PC-9 (cell line): ENCODE measurements at regions not wholly inside any gene's neighbourhood (a gene's known extent, or its start where the extent isn't known, plus 50 kb on each side); places are given as distances from the start of the nearest gene placed in this dataset.

ENCODE experiments used
- BruUV-seq: library from RNA; stranded (reverse); fragments of 400-500 nt; replicated peaks from 2 replicates; lab custom pipeline; 2021; lab: Mats Ljungman, UMichigan
- CTCF ChIA-PET: fragments of 300-600 bp; sonication (Branson Sonifier 250); formaldehyde crosslinking; loops from one replicate; lab custom pipeline; 2022; ENCODE audit warnings: antibody characterized with exemption; lab: Charles Lee
- POLR2A ChIA-PET: fragments of 300-600 bp; sonication (Branson Sonifier 250); formaldehyde crosslinking; loops from one replicate; lab custom pipeline; 2022; ENCODE audit warnings: antibody characterized with exemption; ENCODE audit not compliant: unreplicated experiment; lab: Charles Lee
- DNase-seq, 2 experiments: peaks; one replicate each; pipeline versions ENCODE4 v3.0.0 to v3.0.0-alpha.2; 2015 to 2022; ENCODE audit warnings: mixed read lengths in 1 of 2
- H2AFZ ChIP-seq: fragments of 200-600 bp; sonication (generic); 2 replicates; pipeline ENCODE4 v1.8.1; 2017; ENCODE audit warnings: antibody characterized with exemption
- H3F3A ChIP-seq: fragments of 200-600 bp; sonication (generic); 2 replicates; pipeline ENCODE4 v1.8.1; 2017; ENCODE audit warnings: antibody characterized with exemption, mild to moderate bottlenecking, low read depth; ENCODE audit not compliant: insufficient read depth
- H3K27ac ChIP-seq: fragments of 200-600 bp; sonication (generic); 2 replicates; pipeline ENCODE4 v1.6.1; 2016; ENCODE audit warnings: mixed run types
- H3K27me3 ChIP-seq: fragments of 200-600 bp; sonication (generic); 2 replicates; pipeline ENCODE4 v1.6.1; 2016; ENCODE audit warnings: low read depth, mixed run types; ENCODE audit not compliant: insufficient read depth
- H3K36me3 ChIP-seq: fragments of 200-600 bp; sonication (generic); 2 replicates; pipeline ENCODE4 v1.6.1; 2016; ENCODE audit warnings: low read depth, mixed run types
- H3K4me1 ChIP-seq: fragments of 200-600 bp; sonication (generic); replicated peaks from 2 replicates; pipeline ENCODE4 v1.6.1; 2016; ENCODE audit warnings: mixed run types; ENCODE audit not compliant: insufficient read depth
- H3K4me2 ChIP-seq: fragments of 200-600 bp; sonication (generic); 2 replicates; pipeline ENCODE4 v1.6.1; 2017; ENCODE audit warnings: mixed run types
- H3K4me3 ChIP-seq: fragments of 200-600 bp; sonication (generic); 2 replicates; pipeline ENCODE4 v1.6.1; 2016; ENCODE audit warnings: mixed run types
- H3K79me2 ChIP-seq: fragments of 200-600 bp; sonication (generic); 2 replicates; pipeline ENCODE4 v1.6.1; 2017; ENCODE audit warnings: low read depth, mixed run types
- H3K9me2 ChIP-seq: fragments of 200-600 bp; sonication (generic); 2 replicates; pipeline ENCODE4 v1.8.1; 2017; ENCODE audit warnings: mild to moderate bottlenecking; ENCODE audit not compliant: insufficient read depth
- H3K9me3 ChIP-seq: fragments of 200-600 bp; sonication (generic); 2 replicates; pipeline ENCODE4 v1.8.1; 2016; ENCODE audit warnings: low read depth; ENCODE audit not compliant: insufficient read depth
- H4K20me1 ChIP-seq: fragments of 200-600 bp; sonication (generic); 2 replicates; pipeline ENCODE4 v1.8.1; 2017; ENCODE audit not compliant: insufficient read depth
- CTCF ChIP-seq: fragments of 200-600 bp; sonication (generic); conservative IDR thresholded peaks from 2 replicates; pipeline ENCODE4 v1.6.1; 2017; ENCODE audit warnings: mixed run types, antibody characterized with exemption, mild to moderate bottlenecking, moderate library complexity
- EZH2 ChIP-seq: fragments of 200-600 bp; sonication (generic); IDR thresholded peaks from 2 replicates; pipeline ENCODE4 v1.8.0; 2017; ENCODE audit warnings: antibody characterized with exemption, low read depth
- intact Hi-C: fragments of 100-400 bp; cut with micrococcal nuclease; formaldehyde crosslinking; loops from one replicate; pipeline ENCODE4 v1.10.0; 2022; ENCODE audit not compliant: unreplicated experiment

- peak in 1 of 2 experiments; percentile 37 for DNase-seq
- ChIA-PET POLR2A (interaction anchor here (0.7 kb wide), 1 partner anchor 169 kb away, joined by 6 read pairs; no protein-coding TSS in a partner anchor), CTCF (no interaction called here)
- H3K36me3 ChIP-seq, result no peaks in the 10 kb centered on the region
- TF ChIP-seq EZH2 (no peak), CTCF (no peak)
- intact Hi-C loops, result no loop called here
- H3K27me3 ChIP-seq, result no peaks in the 10 kb centered on the region
- H3K4me1 ChIP-seq, result no peaks in the 10 kb centered on the region
- no peaks in the 10 kb centered on the region for H3F3A ChIP-seq
- H4K20me1 ChIP-seq, result no peaks in the 10 kb centered on the region
- no peak overlapping the region for H3K27ac ChIP-seq
- H3K4me3 ChIP-seq, result no peak overlapping the region
- no peaks in the 10 kb centered on the region; the same call in 1 of the 2 replicates for H3K9me3 ChIP-seq
- H3K9me2 ChIP-seq, result no peaks in the 10 kb centered on the region
- no peak overlapping the region for H2AFZ ChIP-seq
- BruUV-seq, result no TSS peak
- no peak overlapping the region for H3K4me2 ChIP-seq
- H3K79me2 ChIP-seq, result no peaks in the 10 kb centered on the region
Observed at GRCh38 chr13:105611424-105611823, 924.0 kb downstream of the EFNB2 start.

DNA sequence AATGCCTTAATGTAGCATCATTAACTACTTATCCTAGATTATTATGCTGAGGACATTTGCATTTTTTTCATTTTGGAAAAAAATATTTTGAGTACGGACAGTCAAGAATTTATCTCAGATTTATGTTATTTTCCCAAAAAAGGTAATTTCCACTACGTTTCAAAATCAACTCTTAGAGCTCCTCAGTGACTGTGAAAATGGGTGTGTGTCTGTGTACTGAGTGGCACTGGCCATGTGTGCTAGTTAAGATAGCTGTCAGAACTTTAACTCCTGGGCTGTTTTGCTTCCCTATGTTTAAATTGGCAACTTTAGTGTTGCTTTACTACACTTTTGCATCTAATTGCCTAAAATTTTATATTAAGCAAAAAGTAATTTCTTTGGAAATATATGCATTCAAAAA, 927.4 kb downstream of the EFNB2 start:
- Histone ChIP-seq H3F3A (no peaks in the 10 kb centered on the region), H4K20me1 (no peaks in the 10 kb centered on the region), H3K9me2 (no peaks in the 10 kb centered on the region), H3K4me1 (no peaks in the 10 kb centered on the region), H3K4me3 (no peak overlapping the region), H2AFZ (no peak overlapping the region), H3K36me3 (no peaks in the 10 kb centered on the region), H3K79me2 (no peaks in the 10 kb centered on the region), H3K27ac (no peak overlapping the region), H3K9me3 (no peaks in the 10 kb centered on the region; the same call in 1 of the 2 replicates), H3K27me3 (no peaks in the 10 kb centered on the region), H3K4me2 (no peak overlapping the region)
- no peak for TF ChIP-seq CTCF
- TF ChIP-seq EZH2, result no peak
- POLR2A ChIA-PET, result no interaction called here
- BruUV-seq, result no TSS peak
- no peak for DNase-seq
- intact Hi-C loops, result no loop called here
- CTCF ChIA-PET, result no interaction called here

GRCh38 chr13:105607426-105607825, 928.0 kb downstream of the EFNB2 start:
- CTCF ChIA-PET, result interaction anchor here (0.7 kb wide), 1 partner anchor 8 kb away, joined by 6 read pairs; no protein-coding TSS in a partner anchor
- Histone ChIP-seq H3K9me3 (no peaks in the 10 kb centered on the region; the same call in 1 of the 2 replicates), H2AFZ (no peak overlapping the region), H3K4me1 (no peaks in the 10 kb centered on the region), H3F3A (no peaks in the 10 kb centered on the region), H3K9me2 (no peaks in the 10 kb centered on the region), H3K79me2 (no peaks in the 10 kb centered on the region), H3K27me3 (no peaks in the 10 kb centered on the region), H3K27ac (no peak overlapping the region), H3K36me3 (no peaks in the 10 kb centered on the region), H3K4me3 (no peak overlapping the region), H4K20me1 (no peaks in the 10 kb centered on the region), H3K4me2 (no peak overlapping the region)
- intact Hi-C loops, result no loop called here
- TF ChIP-seq EZH2, result no peak
- TF ChIP-seq CTCF, result no peak
- POLR2A ChIA-PET, result no interaction called here
- DNase-seq, result no peak
- no TSS peak for BruUV-seq
